ENCODE measurements at regions not wholly inside any gene's neighbourhood (a gene's known extent, or its start where the extent isn't known, plus 50 kb on each side); places are given as distances from the start of the nearest gene placed in this dataset.

DNA sequence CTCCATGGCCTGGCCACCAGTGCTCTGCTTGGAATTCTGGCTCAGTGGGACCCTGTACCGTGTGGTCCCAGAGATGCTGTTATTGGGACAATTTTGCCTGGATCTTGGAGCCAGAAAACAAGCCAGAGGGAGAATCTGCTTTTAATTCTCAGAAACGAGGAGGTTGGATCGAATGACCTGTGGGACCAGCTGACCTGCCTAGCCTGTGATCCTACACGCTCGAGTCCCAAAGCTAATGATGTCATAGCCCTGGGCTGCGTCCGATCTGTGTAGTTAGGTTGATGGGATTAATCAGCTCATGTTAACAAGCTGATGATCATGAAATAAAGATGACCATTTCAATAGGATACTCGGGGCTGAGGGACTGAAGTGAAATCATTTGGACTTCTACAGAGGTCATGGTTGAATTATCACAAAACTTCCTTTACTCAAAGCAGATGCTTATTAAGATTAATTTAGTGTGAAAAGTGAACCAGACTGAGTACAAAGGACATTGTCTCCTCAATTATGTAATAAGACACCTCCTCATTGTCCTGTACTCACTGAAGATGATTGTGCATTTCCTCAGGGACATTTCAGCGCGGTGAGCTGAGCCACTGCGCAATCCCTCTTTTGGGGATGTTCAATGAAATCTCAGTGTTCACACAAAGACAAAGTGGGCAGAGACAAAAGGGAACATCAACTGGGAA is 51.9 kb upstream of the STX18 start:
- POLR2A ChIA-PET = no interaction called here
- TF ChIP-seq, protein P1, sequence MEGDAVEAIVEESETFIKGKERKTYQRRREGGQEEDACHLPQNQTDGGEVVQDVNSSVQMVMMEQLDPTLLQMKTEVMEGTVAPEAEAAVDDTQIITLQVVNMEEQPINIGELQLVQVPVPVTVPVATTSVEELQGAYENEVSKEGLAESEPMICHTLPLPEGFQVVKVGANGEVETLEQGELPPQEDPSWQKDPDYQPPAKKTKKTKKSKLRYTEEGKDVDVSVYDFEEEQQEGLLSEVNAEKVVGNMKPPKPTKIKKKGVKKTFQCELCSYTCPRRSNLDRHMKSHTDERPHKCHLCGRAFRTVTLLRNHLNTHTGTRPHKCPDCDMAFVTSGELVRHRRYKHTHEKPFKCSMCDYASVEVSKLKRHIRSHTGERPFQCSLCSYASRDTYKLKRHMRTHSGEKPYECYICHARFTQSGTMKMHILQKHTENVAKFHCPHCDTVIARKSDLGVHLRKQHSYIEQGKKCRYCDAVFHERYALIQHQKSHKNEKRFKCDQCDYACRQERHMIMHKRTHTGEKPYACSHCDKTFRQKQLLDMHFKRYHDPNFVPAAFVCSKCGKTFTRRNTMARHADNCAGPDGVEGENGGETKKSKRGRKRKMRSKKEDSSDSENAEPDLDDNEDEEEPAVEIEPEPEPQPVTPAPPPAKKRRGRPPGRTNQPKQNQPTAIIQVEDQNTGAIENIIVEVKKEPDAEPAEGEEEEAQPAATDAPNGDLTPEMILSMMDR (IDR thresholded peaks at IDR 0.05; ENCODE audit: insufficient read depth, low read depth, low read length) = no peak

DNA sequence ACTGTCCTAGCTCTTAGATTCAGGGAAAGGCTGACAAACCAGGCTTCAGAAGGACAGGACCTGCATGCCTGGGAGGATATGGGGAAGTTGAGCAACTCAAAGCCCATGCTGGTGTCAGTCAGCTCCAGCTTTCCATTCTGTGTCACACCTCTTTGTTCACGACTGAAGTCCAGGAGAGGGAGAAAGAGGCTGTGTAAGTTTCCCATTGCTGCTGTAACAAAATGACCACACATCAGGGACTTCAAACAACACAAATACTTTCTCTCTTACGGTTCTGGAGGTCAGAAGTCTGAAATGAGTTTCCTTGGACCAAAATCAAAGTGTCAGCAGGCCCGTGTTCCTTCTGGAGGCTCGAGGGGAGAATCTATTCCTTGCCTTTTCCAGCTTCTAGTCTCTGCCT is 50.6 kb upstream of the STX18 start:
- POLR2A ChIA-PET = no interaction called here
- DNase-seq (ENCODE audit: low read depth) = no peak
- CTCF ChIA-PET = interaction anchor here (1.3 kb wide), 1 partner anchor 27 kb away, joined by 3 read pairs; no protein-coding TSS in a partner anchor

More for the DNA sequence above, 51.9 kb upstream of the STX18 start:
- Histone ChIP-seq H3K36me3 (ENCODE audit: control insufficient read depth, insufficient read depth, low read length) (no peaks in the 10 kb centered on the region), H3K27me3 (ENCODE audit: control insufficient read depth, insufficient read depth, low read length) (no peaks in the 10 kb centered on the region), H3K4me3 (ENCODE audit: low read depth, low read length) (no peak overlapping the region)
- DNase-seq (ENCODE audit: low read depth) = no peak
- CTCF ChIA-PET = interaction anchor here (0.6 kb wide), 1 partner anchor 17 kb away, joined by 3 read pairs; no protein-coding TSS in a partner anchor

More for the DNA sequence above, 50.6 kb upstream of the STX18 start:
- H3K27me3 ChIP-seq (ENCODE audit: control insufficient read depth, insufficient read depth, low read length) = no peaks in the 10 kb centered on the region
- TF ChIP-seq, protein P1 (IDR thresholded peaks at IDR 0.05; ENCODE audit: insufficient read depth, low read depth, low read length) = no peak
- no peaks in the 10 kb centered on the region for H3K36me3 ChIP-seq (ENCODE audit: control insufficient read depth, insufficient read depth, low read length)
- no peak overlapping the region for H3K4me3 ChIP-seq (ENCODE audit: low read depth, low read length)
